Sciatic nerve (tissue), 2 donors: ENCODE measurements at regions not wholly inside any gene's neighbourhood (a gene's known extent, or its start where the extent isn't known, plus 50 kb on each side); places are given as distances from the start of the nearest gene placed in this dataset.

ENCODE experiments used
- ATAC-seq: fragments of 200-7000 bp; cut with Tn5 transposase; one replicate; pipeline ENCODE4 v1.9.1; 2020; ENCODE audit warnings: mild to moderate bottlenecking, moderate library complexity
- DNase-seq: peaks from one replicate; pipeline ENCODE4 v3.0.0-alpha.2; 2020; ENCODE audit warnings: low spot score
- intact Hi-C: fragments of 100-400 bp; cut with DNase I; formaldehyde crosslinking; loops from one replicate; pipeline ENCODE4 v1.14.2; 2022
- donor health status: DM: no; HTN: no; CAD: no.
- donor health status: DM: no; HTN: no; CAD: no.

DNA sequence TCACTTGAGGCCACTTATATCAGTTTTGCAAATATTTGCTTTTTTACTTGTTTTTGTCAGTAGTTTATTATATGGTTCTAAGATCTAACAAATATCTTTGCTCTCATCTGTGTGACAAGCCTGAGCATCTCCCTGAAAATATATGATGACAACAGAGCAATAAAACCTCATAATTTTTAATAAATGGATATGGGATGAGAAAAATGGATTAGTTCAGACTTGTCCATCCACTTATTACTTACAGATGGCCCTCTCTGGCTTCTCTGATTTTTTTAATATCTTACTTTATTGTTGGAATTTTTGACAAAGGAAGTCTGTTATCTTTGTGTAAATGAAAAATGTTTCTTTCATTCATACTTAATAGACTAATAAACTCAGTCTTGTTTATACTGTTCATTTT, 491.4 kb upstream of the RAG2 start:
- DNase-seq (no peak), ATAC-seq (no peak)
- intact Hi-C loops: no loop called here

- DNase-seq (no peak), ATAC-seq (no peak)
- intact Hi-C loops: no loop called here
These were observed 490.5 kb upstream of the RAG2 start for GRCh38 chr11:37088573-37088910.

- DNase-seq (no peak), ATAC-seq (no peak)
- intact Hi-C loops: no loop called here
These were observed 489.9 kb upstream of the RAG2 start for GRCh38 chr11:37087650-37088572.

DNA sequence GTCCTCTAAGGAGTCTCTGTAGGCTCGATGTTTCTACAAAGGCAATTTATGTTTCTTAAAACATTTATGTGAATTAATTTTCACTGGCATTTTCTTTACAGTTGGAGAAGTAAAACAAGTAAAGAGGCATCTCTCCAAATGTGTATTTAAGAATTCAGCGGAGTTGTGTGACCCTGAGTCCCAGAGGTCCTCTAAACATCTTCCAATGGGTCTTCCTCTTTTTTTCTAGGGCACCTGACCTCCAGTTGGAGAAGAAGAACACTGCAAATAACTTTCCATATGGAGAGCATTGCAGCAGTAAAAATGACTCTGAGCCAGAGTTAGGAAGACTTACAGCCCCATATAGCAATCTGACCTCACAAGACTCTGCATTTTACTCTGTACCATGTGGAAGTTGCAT, 480.5 kb upstream of the RAG2 start:
- intact Hi-C loops: no loop called here
- ATAC-seq (no peak), DNase-seq (no peak)

DNA sequence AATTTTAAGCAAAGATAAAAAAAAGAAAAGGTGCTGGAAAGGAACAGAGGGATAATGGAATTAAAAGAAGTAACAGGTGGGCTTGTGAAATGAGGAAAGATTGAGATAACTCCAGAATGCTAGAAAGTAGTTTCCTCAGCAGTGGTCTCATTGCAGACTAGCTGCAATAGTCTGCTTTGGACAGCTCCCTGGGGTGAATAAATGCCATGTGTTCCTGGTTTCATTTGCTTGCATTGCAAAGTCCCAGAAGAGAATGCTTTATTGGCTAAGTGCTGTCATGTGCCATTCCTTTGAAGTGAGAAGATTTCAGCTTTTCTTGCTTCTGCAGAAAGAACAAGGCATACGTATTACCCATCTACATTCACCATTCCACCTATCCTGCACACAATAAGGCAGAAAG, 478.8 kb upstream of the RAG2 start:
- no peak for DNase-seq
- ATAC-seq: no peak
- intact Hi-C loops: no loop called here

DNA sequence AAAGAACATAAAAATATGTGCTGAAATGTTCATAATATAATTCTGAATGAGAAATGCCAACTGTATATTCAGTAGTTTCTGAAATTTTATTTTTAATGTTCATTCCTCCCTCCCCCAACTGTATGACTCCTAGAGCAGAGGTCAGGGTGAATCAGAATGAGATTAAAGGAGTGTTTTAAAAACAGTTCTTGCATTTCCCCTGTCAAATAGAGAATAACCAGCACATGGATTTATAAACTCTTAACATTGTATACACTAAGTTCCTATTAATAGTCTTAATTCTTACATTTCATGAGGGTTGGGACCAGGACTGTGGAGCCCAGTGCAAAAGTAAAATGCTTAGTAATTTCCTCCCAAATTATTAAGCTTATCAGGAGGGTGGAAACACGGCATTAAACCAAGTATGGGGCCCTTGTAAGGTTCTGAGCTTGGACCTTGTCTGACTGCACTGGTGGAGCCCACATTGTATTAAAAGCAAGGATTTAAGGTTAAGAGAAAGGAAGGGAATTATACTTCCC, 474.6 kb upstream of the RAG2 start:
- no peak for ATAC-seq
- no peak for DNase-seq
- intact Hi-C loops: no loop called here

GRCh38 chr11:37050311-37050710, 452.3 kb upstream of the RAG2 start:
- no peak for DNase-seq
- ATAC-seq: no peak
- intact Hi-C loops: no loop called here

GRCh38 chr11:37040921-37041320, 442.9 kb upstream of the RAG2 start:
- intact Hi-C loops: no loop called here
- no peak for ATAC-seq
- DNase-seq: no peak

GRCh38 chr11:37038911-37039310, 440.9 kb upstream of the RAG2 start:
- intact Hi-C loops: no loop called here
- DNase-seq (no peak), ATAC-seq (no peak)

DNA sequence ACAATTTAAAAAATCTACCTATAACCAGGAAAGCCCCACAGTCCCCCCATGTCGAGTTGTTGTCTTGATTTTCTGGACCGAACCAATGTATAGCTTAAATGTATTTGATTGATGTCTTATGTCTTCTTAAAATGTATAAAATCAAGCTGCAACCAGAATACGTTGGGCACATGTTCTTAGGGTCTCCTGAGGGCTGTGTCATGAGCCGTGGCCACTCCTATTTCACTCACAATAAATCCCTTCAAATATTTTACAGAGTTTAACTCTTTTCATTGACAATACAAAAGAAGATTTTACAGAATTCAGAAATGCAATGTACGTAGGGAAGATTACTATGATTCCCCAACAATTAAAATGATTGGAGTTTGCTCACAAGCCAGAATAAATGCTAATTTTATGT, 428.7 kb upstream of the RAG2 start:
- intact Hi-C loops: no loop called here
- ATAC-seq: no peak

GRCh38 chr11:37026326-37026725, 428.3 kb upstream of the RAG2 start:
- intact Hi-C loops: no loop called here
- ATAC-seq (no peak), DNase-seq (no peak)

More for the DNA sequence above, 428.7 kb upstream of the RAG2 start:
- DNase-seq: no peak

DNA sequence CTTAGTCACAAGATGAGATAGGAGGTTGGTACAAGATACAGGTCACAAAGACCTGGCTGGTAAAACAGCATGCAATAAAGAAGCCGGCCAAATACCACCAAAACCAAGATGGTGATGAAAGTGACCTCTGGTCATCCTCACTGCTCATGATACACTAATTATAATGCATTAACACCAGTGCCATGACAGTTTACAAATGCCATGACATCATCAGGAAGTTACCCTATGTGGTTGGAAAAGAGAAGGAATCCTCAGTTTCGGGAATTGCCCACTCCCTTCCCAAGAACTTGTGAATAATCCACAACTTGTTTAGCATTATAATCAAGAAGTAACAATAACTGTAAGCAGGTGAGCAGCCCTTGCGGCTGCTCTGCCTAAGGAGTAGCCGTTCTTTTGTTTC, 408.5 kb upstream of the RAG2 start:
- no peak for DNase-seq
- no peak for ATAC-seq
- intact Hi-C loops: no loop called here

DNA sequence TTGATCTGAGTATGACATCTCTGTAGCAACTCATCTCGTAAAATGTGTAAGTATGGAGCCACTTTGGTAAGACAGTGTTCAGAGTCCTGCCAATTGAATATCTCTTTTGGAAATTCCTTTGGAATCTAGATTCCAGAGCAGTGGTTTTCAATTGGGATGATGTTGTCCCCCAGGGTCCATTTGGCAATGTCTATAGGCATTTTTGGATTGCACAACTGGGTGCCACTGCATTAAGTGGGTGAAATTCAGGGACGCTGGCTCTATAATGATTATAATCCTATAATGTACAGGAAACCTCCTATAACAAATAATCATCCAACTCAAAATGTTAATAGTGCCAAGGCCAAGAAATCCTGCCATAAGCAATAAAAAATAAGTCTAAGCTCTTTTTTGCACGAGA, 404.8 kb upstream of the RAG2 start:
- no peak for ATAC-seq
- intact Hi-C loops: no loop called here
- DNase-seq: no peak

- intact Hi-C loops: no loop called here
- DNase-seq (no peak), ATAC-seq (no peak)
These were observed 399.6 kb upstream of the RAG2 start for GRCh38 chr11:36997656-36998055.

GRCh38 chr11:36996795-36997194, 398.8 kb upstream of the RAG2 start:
- ATAC-seq (no peak), DNase-seq (no peak)
- intact Hi-C loops: no loop called here

DNA sequence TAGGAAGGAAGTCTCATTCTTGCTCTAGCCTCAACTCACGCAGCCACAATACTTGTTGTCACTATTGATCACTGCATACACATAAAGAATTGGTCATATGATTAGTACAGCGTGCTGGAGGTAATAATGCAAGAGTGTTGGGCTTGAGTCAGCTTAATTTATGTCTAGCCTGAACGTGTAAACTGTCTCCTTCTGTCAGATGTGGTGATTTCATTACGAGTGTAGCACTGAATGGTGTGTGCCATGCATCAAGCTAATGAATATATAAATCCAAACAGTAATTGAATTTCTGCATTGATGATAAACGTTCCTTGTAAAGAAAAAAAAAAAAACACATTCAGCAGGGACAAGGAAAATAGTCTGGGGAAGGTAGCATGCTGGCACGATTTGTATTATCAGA, 396.2 kb upstream of the RAG2 start:
- intact Hi-C loops: no loop called here
- no peak for DNase-seq
- ATAC-seq: no peak

DNA sequence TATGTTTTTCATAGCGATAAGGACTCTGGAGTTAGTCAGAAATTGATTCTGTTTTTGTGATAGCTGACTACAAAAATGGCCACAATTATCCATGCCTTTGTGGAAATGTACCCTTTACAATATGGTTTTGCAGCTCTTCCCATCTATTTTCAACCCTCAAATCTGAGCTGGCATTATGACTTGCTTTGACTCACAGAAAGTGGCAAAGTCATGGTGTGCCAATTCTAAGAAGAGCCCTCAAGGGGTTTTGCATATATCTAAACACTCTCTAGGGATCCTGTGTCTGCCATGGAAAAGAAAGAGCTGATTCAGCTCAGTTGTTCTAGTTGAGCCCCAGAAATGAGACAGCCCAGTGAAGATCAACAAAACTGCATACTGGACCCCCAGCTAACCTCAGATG, 390.5 kb upstream of the RAG2 start:
- ATAC-seq: no peak
- DNase-seq: no peak
- intact Hi-C loops: no loop called here

DNA sequence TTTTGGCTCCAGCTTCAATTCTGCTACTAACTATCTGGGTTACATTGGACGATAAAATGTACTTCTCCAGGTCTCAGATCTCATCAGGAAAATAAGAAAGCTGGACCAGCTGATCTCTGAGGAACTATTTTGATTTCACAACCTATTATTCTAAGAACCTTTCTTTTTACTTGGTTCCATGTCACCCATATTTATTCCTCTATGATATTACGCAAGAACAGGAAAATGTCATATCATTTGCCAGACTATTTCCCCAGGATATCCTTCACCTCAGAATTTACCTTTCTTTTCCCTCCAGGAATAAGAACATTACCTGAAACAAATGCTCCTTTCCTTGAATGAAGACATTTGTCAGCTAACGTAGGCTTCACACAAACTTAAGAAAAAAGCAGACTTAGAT, 387.5 kb upstream of the RAG2 start:
- DNase-seq (no peak), ATAC-seq (no peak)
- intact Hi-C loops: no loop called here

- peak; percentile 17 for ATAC-seq
- intact Hi-C loops: no loop called here
- DNase-seq: no peak
These were observed 378.7 kb upstream of the RAG2 start for GRCh38 chr11:36976741-36977140.

GRCh38 chr11:36974771-36975170, 376.7 kb upstream of the RAG2 start:
- no peak for DNase-seq
- intact Hi-C loops: no loop called here
- ATAC-seq: no peak

- DNase-seq: no peak
- ATAC-seq: no peak
- intact Hi-C loops: no loop called here
These were observed 355.9 kb upstream of the RAG2 start for GRCh38 chr11:36953976-36954375.
